ENCODE measurements at regions not wholly inside any gene's neighbourhood (a gene's known extent, or its start where the extent isn't known, plus 50 kb on each side); places are given as distances from the start of the nearest gene placed in this dataset.

DNA sequence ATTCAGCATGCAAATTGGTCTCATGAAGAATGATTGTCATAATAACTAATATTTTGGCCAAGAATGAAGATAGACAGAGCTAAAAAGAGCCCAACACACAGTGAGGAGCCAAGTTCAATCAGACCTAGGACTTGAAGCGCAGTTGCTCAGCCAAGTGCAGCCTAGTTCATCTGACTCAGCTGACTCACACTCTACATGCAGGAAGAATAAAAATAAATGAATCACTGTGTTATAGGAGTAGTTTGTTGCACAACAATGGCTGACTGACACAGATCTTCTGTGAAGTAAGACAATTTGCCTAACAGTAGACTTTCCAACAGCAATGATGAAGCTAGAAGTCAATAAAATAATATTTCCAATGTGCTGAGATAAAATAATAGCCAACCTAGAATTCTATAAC, 261.5 kb downstream of the CEMIP2 start:
- no peaks in the 10 kb centered on the region for H3K36me3 ChIP-seq (ENCODE audit: control insufficient read depth in 2 of 2, extremely low read depth in 1 of 2, insufficient read depth in 2 of 2, low read length in 2 of 2)
- no peak overlapping the region for H3K9ac ChIP-seq (replicated peaks; ENCODE audit: extremely low read depth, insufficient read depth, low read length)
- H3K4me3 ChIP-seq (replicated peaks in 1 of 3; ENCODE audit: insufficient read depth in 1 of 3, low read depth in 1 of 3, low read length in 3 of 3) = no peak overlapping the region
- no peaks in the 10 kb centered on the region for H3K4me1 ChIP-seq (ENCODE audit: control insufficient read depth, extremely low read depth, insufficient read depth, low read length)
- ChIA-PET POLR2A (no interaction called here), CTCF (no interaction called here)
- H3K27me3 ChIP-seq (ENCODE audit: control insufficient read depth in 2 of 2, insufficient read depth in 2 of 2, low read length in 2 of 2) = no peaks in the 10 kb centered on the region
- TF ChIP-seq MYC (IDR thresholded peaks at IDR 0.05; ENCODE audit: low read depth, low read length) (no peak), FOS (IDR thresholded peaks at IDR 0.05; ENCODE audit: borderline replicate concordance, insufficient read depth, low read length) (no peak)
- TF ChIP-seq, protein P1, sequence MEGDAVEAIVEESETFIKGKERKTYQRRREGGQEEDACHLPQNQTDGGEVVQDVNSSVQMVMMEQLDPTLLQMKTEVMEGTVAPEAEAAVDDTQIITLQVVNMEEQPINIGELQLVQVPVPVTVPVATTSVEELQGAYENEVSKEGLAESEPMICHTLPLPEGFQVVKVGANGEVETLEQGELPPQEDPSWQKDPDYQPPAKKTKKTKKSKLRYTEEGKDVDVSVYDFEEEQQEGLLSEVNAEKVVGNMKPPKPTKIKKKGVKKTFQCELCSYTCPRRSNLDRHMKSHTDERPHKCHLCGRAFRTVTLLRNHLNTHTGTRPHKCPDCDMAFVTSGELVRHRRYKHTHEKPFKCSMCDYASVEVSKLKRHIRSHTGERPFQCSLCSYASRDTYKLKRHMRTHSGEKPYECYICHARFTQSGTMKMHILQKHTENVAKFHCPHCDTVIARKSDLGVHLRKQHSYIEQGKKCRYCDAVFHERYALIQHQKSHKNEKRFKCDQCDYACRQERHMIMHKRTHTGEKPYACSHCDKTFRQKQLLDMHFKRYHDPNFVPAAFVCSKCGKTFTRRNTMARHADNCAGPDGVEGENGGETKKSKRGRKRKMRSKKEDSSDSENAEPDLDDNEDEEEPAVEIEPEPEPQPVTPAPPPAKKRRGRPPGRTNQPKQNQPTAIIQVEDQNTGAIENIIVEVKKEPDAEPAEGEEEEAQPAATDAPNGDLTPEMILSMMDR (IDR thresholded peaks at IDR 0.05; ENCODE audit: extremely low read depth in 1 of 2, insufficient read depth in 1 of 2, low read depth in 1 of 2, low read length in 2 of 2) = no peak
- H3K9me1 ChIP-seq (replicated peaks; ENCODE audit: control insufficient read depth, extremely low read depth, insufficient read depth, low read length) = no peaks in the 10 kb centered on the region
- H3K4me2 ChIP-seq (ENCODE audit: insufficient read depth, low read length) = no peak overlapping the region
- no peaks in the 10 kb centered on the region for H3K9me3 ChIP-seq (replicated peaks; ENCODE audit: control insufficient read depth, insufficient read depth, low read length)
- H4K20me1 ChIP-seq (replicated peaks; ENCODE audit: control insufficient read depth, extremely low read depth, insufficient read depth, low read length) = no peaks in the 10 kb centered on the region
- H2AFZ ChIP-seq (ENCODE audit: low read depth, low read length) = no peak overlapping the region
- DNase-seq (ENCODE audit: low read depth, low spot score) (no peak), FAIRE-seq (no peak)
- no TSS peak for BruUV-seq (replicated peaks)
- H3K79me2 ChIP-seq (ENCODE audit: control insufficient read depth, insufficient read depth, low read length) = no peaks in the 10 kb centered on the region
- dilution Hi-C loops (cut with MboI; ENCODE audit: extremely low pct_ligation_motif_present, low sequenced_read_pairs) (no loop called here), intact Hi-C loops (cut with micrococcal nuclease) (loop anchor here (10.0 kb wide), 1 partner anchor 62 kb away; no protein-coding TSS in a partner anchor)
- H3K27ac ChIP-seq (ENCODE audit: insufficient read depth, low read depth, low read length) = no peak overlapping the region

DNA sequence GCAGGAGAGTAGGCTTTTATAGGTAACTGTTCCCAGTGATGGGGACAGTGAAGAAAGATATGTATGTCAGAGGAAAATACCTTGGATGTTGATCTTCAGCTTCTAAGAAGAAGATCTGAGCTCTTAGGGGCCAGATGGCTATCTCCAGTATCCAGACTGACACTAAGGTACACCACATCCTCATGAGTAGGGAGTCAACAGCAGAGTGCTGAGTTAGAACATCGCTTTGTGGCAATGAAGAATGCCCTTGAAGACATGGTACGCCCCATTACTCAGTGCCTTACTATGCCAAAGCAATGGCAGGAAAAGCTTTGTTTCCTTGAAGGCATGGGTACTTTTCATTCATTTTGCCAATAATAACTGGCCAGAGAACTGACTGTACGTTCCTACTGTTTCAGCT, 263.7 kb downstream of the CEMIP2 start:
- Histone ChIP-seq H3K27me3 (ENCODE audit: control insufficient read depth in 2 of 2, insufficient read depth in 2 of 2, low read length in 2 of 2) (no peaks in the 10 kb centered on the region), H3K9me1 (replicated peaks; ENCODE audit: control insufficient read depth, extremely low read depth, insufficient read depth, low read length) (no peaks in the 10 kb centered on the region), H3K36me3 (ENCODE audit: control insufficient read depth in 2 of 2, extremely low read depth in 1 of 2, insufficient read depth in 2 of 2, low read length in 2 of 2) (no peaks in the 10 kb centered on the region), H3K27ac (ENCODE audit: insufficient read depth, low read depth, low read length) (no peak overlapping the region), H3K79me2 (ENCODE audit: control insufficient read depth, insufficient read depth, low read length) (no peaks in the 10 kb centered on the region), H4K20me1 (replicated peaks; ENCODE audit: control insufficient read depth, extremely low read depth, insufficient read depth, low read length) (no peaks in the 10 kb centered on the region), H3K4me1 (ENCODE audit: control insufficient read depth, extremely low read depth, insufficient read depth, low read length) (no peaks in the 10 kb centered on the region), H3K4me2 (ENCODE audit: insufficient read depth, low read length) (no peak overlapping the region), H3K9me3 (replicated peaks; ENCODE audit: control insufficient read depth, insufficient read depth, low read length) (no peaks in the 10 kb centered on the region), H2AFZ (ENCODE audit: low read depth, low read length) (no peak overlapping the region), H3K9ac (replicated peaks; ENCODE audit: extremely low read depth, insufficient read depth, low read length) (no peak overlapping the region), H3K4me3 (replicated peaks in 1 of 3; ENCODE audit: insufficient read depth in 1 of 3, low read depth in 1 of 3, low read length in 3 of 3) (no peak overlapping the region)
- BruUV-seq (replicated peaks) = no TSS peak
- ChIA-PET CTCF (no interaction called here), POLR2A (no interaction called here)
- FAIRE-seq (no peak), DNase-seq (ENCODE audit: low read depth, low spot score) (no peak)
- TF ChIP-seq, protein P2, sequence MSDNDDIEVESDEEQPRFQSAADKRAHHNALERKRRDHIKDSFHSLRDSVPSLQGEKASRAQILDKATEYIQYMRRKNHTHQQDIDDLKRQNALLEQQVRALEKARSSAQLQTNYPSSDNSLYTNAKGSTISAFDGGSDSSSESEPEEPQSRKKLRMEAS (IDR thresholded peaks at IDR 0.05; ENCODE audit: insufficient read depth, insufficient read length) = no peak
- TF ChIP-seq JUN (IDR thresholded peaks at IDR 0.05; ENCODE audit: borderline replicate concordance, insufficient read depth, insufficient read length, low read depth) = no peak
- no peak for TF ChIP-seq MYC (IDR thresholded peaks at IDR 0.05; ENCODE audit: low read depth, low read length)
- TF ChIP-seq POLR2AphosphoS5 (IDR thresholded peaks at IDR 0.05; ENCODE audit: insufficient read depth, low read depth, low read length) = no peak
- TF ChIP-seq, protein P1 (IDR thresholded peaks at IDR 0.05; ENCODE audit: extremely low read depth in 1 of 2, insufficient read depth in 1 of 2, low read depth in 1 of 2, low read length in 2 of 2) = no peak
- TF ChIP-seq POLR2A (IDR thresholded peaks at IDR 0.05; ENCODE audit: low read depth, low read length) = no peak
- TF ChIP-seq EZH2 (IDR thresholded peaks at IDR 0.05; ENCODE audit: borderline replicate concordance, low read depth, low read length, severe bottlenecking) = no peak
- no peak for TF ChIP-seq FOS (IDR thresholded peaks at IDR 0.05; ENCODE audit: borderline replicate concordance, insufficient read depth, low read length)
- no peak for TF ChIP-seq GATA2 (IDR thresholded peaks at IDR 0.05; ENCODE audit: insufficient read depth, insufficient read length, low read depth, low read length)
- dilution Hi-C loops (cut with MboI; ENCODE audit: extremely low pct_ligation_motif_present, low sequenced_read_pairs) (no loop called here), intact Hi-C loops (cut with micrococcal nuclease) (loop anchor here (10.0 kb wide), 1 partner anchor 60 kb away; no protein-coding TSS in a partner anchor)

Data from endothelial cell of umbilical vein (primary cell).